Osteocyte (in vitro differentiated cells): ENCODE measurements at regions not wholly inside any gene's neighbourhood (a gene's known extent, or its start where the extent isn't known, plus 50 kb on each side); places are given as distances from the start of the nearest gene placed in this dataset.

Experiments used
- DNase-seq: peaks from one replicate; pipeline ENCODE4 v3.0.0; 2021; ENCODE audit warnings: mixed read lengths; ENCODE audit not compliant: unreplicated experiment; ENCODE audit errors: extremely low spot score
- H3K27ac Mint-ChIP-seq: one replicate; pipeline ENCODE4 v1.8.0; 2021; ENCODE audit warnings: mild to moderate bottlenecking, mixed read lengths; ENCODE audit not compliant: unreplicated experiment
- H3K27me3 Mint-ChIP-seq: one replicate; pipeline ENCODE4 v1.8.0; 2021; ENCODE audit warnings: mixed read lengths; ENCODE audit not compliant: unreplicated experiment
- H3K36me3 Mint-ChIP-seq: one replicate; pipeline ENCODE4 v1.8.0; 2021; ENCODE audit warnings: mixed read lengths; ENCODE audit not compliant: unreplicated experiment
- H3K4me1 Mint-ChIP-seq: one replicate; pipeline ENCODE4 v1.8.0; 2021; ENCODE audit warnings: mixed read lengths; ENCODE audit not compliant: unreplicated experiment
- H3K4me3 Mint-ChIP-seq: one replicate; pipeline ENCODE4 v1.8.0; 2021; ENCODE audit warnings: mild to moderate bottlenecking, moderate library complexity, mixed read lengths; ENCODE audit not compliant: unreplicated experiment
- H3K9me3 Mint-ChIP-seq: one replicate; pipeline ENCODE4 v1.8.0; 2021; ENCODE audit warnings: mixed read lengths; ENCODE audit not compliant: unreplicated experiment
- TF ChIP-seq, protein P1 (sequence below): fragments of 200-600 bp; sonication (generic); IDR thresholded peaks from 2 replicates; pipeline ENCODE4 v1.5.0; 2021; ENCODE audit warnings: antibody characterized with exemption, mild to moderate bottlenecking, moderate library complexity

- Mint-ChIP-seq H3K9me3 (no peaks in the 10 kb centered on the region), H3K27me3 (no peaks in the 10 kb centered on the region), H3K36me3 (no peaks in the 10 kb centered on the region), H3K27ac (no peak overlapping the region), H3K4me3 (no peak overlapping the region), H3K4me1 (peaks cover 23% of the 10 kb centered on the region)
- no peak for DNase-seq
- TF ChIP-seq, protein P1, sequence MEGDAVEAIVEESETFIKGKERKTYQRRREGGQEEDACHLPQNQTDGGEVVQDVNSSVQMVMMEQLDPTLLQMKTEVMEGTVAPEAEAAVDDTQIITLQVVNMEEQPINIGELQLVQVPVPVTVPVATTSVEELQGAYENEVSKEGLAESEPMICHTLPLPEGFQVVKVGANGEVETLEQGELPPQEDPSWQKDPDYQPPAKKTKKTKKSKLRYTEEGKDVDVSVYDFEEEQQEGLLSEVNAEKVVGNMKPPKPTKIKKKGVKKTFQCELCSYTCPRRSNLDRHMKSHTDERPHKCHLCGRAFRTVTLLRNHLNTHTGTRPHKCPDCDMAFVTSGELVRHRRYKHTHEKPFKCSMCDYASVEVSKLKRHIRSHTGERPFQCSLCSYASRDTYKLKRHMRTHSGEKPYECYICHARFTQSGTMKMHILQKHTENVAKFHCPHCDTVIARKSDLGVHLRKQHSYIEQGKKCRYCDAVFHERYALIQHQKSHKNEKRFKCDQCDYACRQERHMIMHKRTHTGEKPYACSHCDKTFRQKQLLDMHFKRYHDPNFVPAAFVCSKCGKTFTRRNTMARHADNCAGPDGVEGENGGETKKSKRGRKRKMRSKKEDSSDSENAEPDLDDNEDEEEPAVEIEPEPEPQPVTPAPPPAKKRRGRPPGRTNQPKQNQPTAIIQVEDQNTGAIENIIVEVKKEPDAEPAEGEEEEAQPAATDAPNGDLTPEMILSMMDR: no peak
These were observed 117.5 kb upstream of the NEGR1 start for GRCh38 chr1:72399807-72400206.

- Mint-ChIP-seq H3K9me3 (no peaks in the 10 kb centered on the region), H3K4me3 (peak overlapping the region; percentile 50), H3K27me3 (no peaks in the 10 kb centered on the region), H3K36me3 (no peaks in the 10 kb centered on the region), H3K27ac (no peak overlapping the region), H3K4me1 (peaks cover 20% of the 10 kb centered on the region)
- TF ChIP-seq, protein P1: no peak
- DNase-seq: no peak
These were observed 115.4 kb upstream of the NEGR1 start for GRCh38 chr1:72397786-72398185.

DNA sequence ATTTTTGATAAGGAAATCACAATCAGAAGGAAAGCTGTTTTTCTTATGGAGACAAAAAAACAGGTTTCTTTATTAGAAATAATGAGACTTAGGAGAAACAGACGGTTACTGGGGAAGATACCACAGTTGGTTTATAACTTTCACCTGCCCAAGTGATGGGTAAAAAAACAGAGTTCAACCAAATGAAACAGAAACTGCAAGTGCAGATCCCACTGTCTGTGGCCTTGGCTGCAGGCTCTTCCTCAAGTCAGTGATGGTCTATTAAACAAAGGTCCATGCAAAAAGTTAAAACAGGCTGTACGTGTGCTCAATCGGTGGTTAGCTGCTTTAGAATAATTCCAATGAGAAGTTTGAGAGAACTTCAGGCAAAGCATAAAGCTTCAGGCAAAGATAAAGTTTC lies 112.1 kb upstream of the NEGR1 start:
- DNase-seq: no peak
- no peaks in the 10 kb centered on the region for H3K36me3 Mint-ChIP-seq
- TF ChIP-seq, protein P1: no peak
- no peak overlapping the region for H3K4me3 Mint-ChIP-seq
- peaks cover 20% of the 10 kb centered on the region for H3K4me1 Mint-ChIP-seq
- no peaks in the 10 kb centered on the region for H3K27me3 Mint-ChIP-seq
- H3K27ac Mint-ChIP-seq: no peak overlapping the region
- peaks cover 9% of the 10 kb centered on the region for H3K9me3 Mint-ChIP-seq

DNA sequence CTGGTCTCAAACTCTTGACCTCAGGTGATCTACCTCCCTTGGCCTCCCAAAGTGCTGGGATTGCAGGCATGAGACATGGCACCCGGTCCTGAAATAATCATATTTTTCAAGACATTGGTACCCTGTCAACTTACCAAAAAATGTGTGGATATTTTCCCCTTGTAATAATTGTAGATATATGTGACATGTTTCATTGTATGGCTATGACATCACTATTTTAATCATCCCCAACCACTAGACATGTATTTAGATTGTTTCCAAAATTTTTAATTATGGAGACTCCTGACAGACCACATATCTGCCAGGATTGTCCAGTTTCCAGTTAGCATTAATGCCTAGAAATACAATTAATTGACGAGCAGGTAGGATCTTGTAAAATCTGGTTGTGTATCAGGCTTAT lies 96.7 kb upstream of the NEGR1 start:
- no peak for DNase-seq
- H3K27me3 Mint-ChIP-seq: no peaks in the 10 kb centered on the region
- H3K27ac Mint-ChIP-seq: no peak overlapping the region
- no peaks in the 10 kb centered on the region for H3K9me3 Mint-ChIP-seq
- no peaks in the 10 kb centered on the region for H3K36me3 Mint-ChIP-seq
- no peaks in the 10 kb centered on the region for H3K4me1 Mint-ChIP-seq
- H3K4me3 Mint-ChIP-seq: no peak overlapping the region
- TF ChIP-seq, protein P1: no peak

DNA sequence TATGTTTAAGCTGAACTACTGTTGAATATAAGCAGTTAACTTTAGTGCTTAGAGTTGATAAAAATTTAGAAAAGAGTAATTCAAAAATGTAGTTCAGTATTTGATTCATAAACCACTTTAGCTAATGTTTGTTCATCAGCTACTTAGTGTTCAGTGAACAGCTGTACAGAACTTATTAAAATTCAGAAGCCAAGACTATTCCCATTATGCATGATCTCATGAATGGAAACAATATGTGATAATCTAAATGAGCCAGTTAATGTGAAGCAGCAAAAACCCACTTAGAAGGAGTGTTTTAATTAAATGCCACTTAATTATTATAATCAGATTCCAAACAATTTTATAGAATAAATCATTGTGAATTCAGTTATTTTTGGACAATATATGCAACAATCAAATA lies 92.9 kb upstream of the NEGR1 start:
- Mint-ChIP-seq H3K27ac (no peak overlapping the region), H3K27me3 (no peaks in the 10 kb centered on the region), H3K36me3 (no peaks in the 10 kb centered on the region), H3K9me3 (no peaks in the 10 kb centered on the region), H3K4me3 (no peak overlapping the region), H3K4me1 (no peaks in the 10 kb centered on the region)
- no peak for DNase-seq
- TF ChIP-seq, protein P1: no peak
